Psoas muscle (tissue), 7 donors: ENCODE measurements at regions not wholly inside any gene's neighbourhood (a gene's known extent, or its start where the extent isn't known, plus 50 kb on each side); places are given as distances from the start of the nearest gene placed in this dataset.

Experiments
- ATAC-seq, 4 donors: fragments of 200-7000 bp; cut with Tn5 transposase; one replicate each; pipeline ENCODE4 v1.9.1; 2020; ENCODE audit warnings: moderate library complexity in 3 of 4, mild to moderate bottlenecking in 2 of 4
- DNase-seq, 2 donors: peaks; one replicate each; pipeline ENCODE4 v3.0.0-alpha.2; 2020
- H3K27ac ChIP-seq: fragments of 200-600 bp; one replicate; pipeline ENCODE4 v1.8.0; 2022
- H3K27me3 ChIP-seq, 3 donors: fragments of 200-600 bp in 1 of 3; one replicate each; pipeline versions ENCODE4 v1.6.1 to v1.8.0; 2013 to 2022; ENCODE audit warnings: low read length in 2 of 3, mild to moderate bottlenecking in 2 of 3, moderate library complexity in 1 of 3; ENCODE audit not compliant: insufficient read depth in 3 of 3
- H3K36me3 ChIP-seq, 2 donors: fragments of 200-600 bp in 1 of 2; one replicate each; pipeline versions ENCODE4 v1.6.1 to v1.8.0; 2013 to 2022; ENCODE audit warnings: low read depth in 1 of 2, mild to moderate bottlenecking in 1 of 2, moderate library complexity in 1 of 2; ENCODE audit not compliant: insufficient read depth in 1 of 2
- H3K4me1 ChIP-seq: fragments of 200-600 bp; one replicate; pipeline ENCODE4 v1.8.0; 2022
- H3K4me3 ChIP-seq: fragments of 200-600 bp; one replicate; pipeline ENCODE4 v1.8.0; 2022; ENCODE audit warnings: mild to moderate bottlenecking
- H3K9me3 ChIP-seq: fragments of 200-600 bp; one replicate; pipeline ENCODE4 v1.8.0; 2022
- WGBS, 3 donors: extraction: QIAGEN DNeasy Blood & Tissue Kit; methylation state at CpG; one replicate each; pipeline versions ENCODE4 v1.1.6 to v1.1.7; 2013; 5-methylcytosine and 5-hydroxymethylcytosine counted together
- intact Hi-C, 2 donors: fragments of 100-400 bp; cut with DNase I; formaldehyde crosslinking; loops; one replicate each; pipeline versions ENCODE4 v1.11.0 to v1.14.2; 2022
- TF ChIP-seq, protein P1 (sequence below): fragments of 200-600 bp; IDR thresholded peaks from one replicate; pipeline ENCODE4 v1.8.0; 2022; ENCODE audit warnings: antibody characterized with exemption
- donor health status: healthy with polysubstance abuse.
- donor health status: DM: no; HTN: no; CAD: no; lungs with moderate emphysema.
- donor health status: Bipolar disorder and iron deficiency.
- donor health status: healthy.
- donor health status: DM: yes; HTN: yes; CAD: no.
- donor health status: DM: no; HTN: no; CAD: no.
- donor health status: DM: yes; HTN: yes; CAD: no.

GRCh38 chr11:92314499-92314898, 89.9 kb downstream of the FAT3 start:
- Histone ChIP-seq H3K27ac (no peak overlapping the region), H3K4me1 (no peaks in the 10 kb centered on the region), H3K36me3 (no peaks in the 10 kb centered on the region), H3K4me3 (no peak overlapping the region), H3K9me3 (no peaks in the 10 kb centered on the region), H3K27me3 (no peaks in the 10 kb centered on the region)
- intact Hi-C loops: no loop called here
- TF ChIP-seq, protein P1, sequence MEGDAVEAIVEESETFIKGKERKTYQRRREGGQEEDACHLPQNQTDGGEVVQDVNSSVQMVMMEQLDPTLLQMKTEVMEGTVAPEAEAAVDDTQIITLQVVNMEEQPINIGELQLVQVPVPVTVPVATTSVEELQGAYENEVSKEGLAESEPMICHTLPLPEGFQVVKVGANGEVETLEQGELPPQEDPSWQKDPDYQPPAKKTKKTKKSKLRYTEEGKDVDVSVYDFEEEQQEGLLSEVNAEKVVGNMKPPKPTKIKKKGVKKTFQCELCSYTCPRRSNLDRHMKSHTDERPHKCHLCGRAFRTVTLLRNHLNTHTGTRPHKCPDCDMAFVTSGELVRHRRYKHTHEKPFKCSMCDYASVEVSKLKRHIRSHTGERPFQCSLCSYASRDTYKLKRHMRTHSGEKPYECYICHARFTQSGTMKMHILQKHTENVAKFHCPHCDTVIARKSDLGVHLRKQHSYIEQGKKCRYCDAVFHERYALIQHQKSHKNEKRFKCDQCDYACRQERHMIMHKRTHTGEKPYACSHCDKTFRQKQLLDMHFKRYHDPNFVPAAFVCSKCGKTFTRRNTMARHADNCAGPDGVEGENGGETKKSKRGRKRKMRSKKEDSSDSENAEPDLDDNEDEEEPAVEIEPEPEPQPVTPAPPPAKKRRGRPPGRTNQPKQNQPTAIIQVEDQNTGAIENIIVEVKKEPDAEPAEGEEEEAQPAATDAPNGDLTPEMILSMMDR: no peak
- ATAC-seq (peak in 2 of 4 donors; percentile 26 to 56), DNase-seq (no peak)
- 4 to 12% (median 4%) methylated on average over 1 of the region's 1 CpG for WGBS, 3 donors

DNA sequence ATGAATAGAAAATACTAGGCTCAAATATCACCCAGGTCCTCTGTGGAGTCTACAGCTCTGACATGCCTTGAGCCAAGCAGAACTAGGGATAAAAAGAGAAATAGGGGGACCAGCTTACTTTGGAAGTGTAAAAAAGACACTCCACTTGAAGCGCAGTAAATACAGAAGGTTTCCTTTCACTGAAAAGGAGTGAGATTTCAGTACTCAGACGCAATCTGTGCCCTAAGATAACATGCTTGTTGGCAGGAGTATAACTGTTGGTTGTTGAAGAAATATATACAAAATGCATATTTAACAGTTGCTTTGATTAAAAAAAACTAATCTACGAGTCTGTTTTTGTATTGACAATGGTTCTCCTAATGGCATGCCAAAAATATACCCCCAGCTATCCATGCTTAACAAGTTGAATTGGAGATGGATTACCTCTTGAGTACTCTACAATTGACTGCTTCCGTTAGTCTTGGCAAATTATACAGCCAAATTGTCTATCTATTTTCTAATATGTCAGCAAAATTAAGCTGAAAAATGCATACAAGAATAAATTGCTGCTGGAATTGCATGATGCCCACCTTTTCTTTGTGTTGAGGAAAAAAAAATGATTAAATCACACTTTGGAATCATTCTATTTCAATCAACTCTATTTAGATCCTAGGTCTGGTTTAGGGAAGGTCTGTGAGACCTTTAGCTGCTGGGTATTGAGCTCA, 91.6 kb downstream of the FAT3 start:
- no peaks in the 10 kb centered on the region for H3K36me3 ChIP-seq
- DNase-seq (no peak), ATAC-seq (no peak)
- H3K27ac ChIP-seq: no peak overlapping the region
- no peaks in the 10 kb centered on the region for H3K4me1 ChIP-seq
- TF ChIP-seq, protein P1: no peak
- H3K4me3 ChIP-seq: no peak overlapping the region
- intact Hi-C loops: no loop called here
- 66 to 72% (median 69%) methylated on average over 4 of the region's 4 CpGs for WGBS, 3 donors
- no peaks in the 10 kb centered on the region for H3K9me3 ChIP-seq
- no peaks in the 10 kb centered on the region for H3K27me3 ChIP-seq

GRCh38 chr11:92317222-92317621, 92.6 kb downstream of the FAT3 start:
- no peak for DNase-seq
- Histone ChIP-seq H3K36me3 (no peaks in the 10 kb centered on the region), H3K27me3 (no peaks in the 10 kb centered on the region), H3K27ac (no peak overlapping the region), H3K9me3 (no peaks in the 10 kb centered on the region), H3K4me1 (no peaks in the 10 kb centered on the region), H3K4me3 (no peak overlapping the region)
- TF ChIP-seq, protein P1: no peak
- ATAC-seq: no peak
- intact Hi-C loops: no loop called here

DNA sequence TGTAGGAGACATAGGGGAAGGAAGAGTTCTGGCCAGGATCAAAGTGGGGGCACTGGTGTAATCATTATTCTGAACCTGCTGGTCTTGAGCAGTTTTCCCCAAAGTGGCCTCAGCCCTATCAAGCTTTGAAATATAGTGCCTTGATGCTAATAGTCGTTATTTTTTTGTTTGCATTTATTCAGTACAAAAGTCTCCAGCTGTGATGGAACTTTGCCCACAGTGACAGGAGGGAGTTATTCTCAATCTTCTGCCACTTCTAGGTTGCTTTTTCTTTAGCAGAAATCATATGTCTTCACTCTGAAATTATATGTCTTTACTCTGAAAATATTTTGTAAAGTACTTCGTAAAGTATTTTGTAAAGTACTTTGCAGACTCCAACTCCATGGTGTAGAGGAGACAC, 93.1 kb downstream of the FAT3 start:
- Histone ChIP-seq H3K4me1 (no peaks in the 10 kb centered on the region), H3K27ac (no peak overlapping the region), H3K9me3 (no peaks in the 10 kb centered on the region), H3K27me3 (no peaks in the 10 kb centered on the region), H3K36me3 (no peaks in the 10 kb centered on the region), H3K4me3 (no peak overlapping the region)
- DNase-seq: no peak
- TF ChIP-seq, protein P1: no peak
- no peak for ATAC-seq
- WGBS, 3 donors: 43 to 49% (median 48%) methylated on average over 2 of the region's 2 CpGs
- intact Hi-C loops: no loop called here

- intact Hi-C loops: no loop called here
- H3K9me3 ChIP-seq: no peaks in the 10 kb centered on the region
- no peaks in the 10 kb centered on the region for H3K36me3 ChIP-seq
- no peak overlapping the region for H3K4me3 ChIP-seq
- 66 to 73% (median 69%) methylated on average over 3 of the region's 3 CpGs for WGBS, 3 donors
- no peaks in the 10 kb centered on the region for H3K4me1 ChIP-seq
- ATAC-seq (no peak), DNase-seq (no peak)
- H3K27me3 ChIP-seq: no peaks in the 10 kb centered on the region
- TF ChIP-seq, protein P1: no peak
- H3K27ac ChIP-seq: no peak overlapping the region
Measured at GRCh38 chr11:92322225-92322624, 97.6 kb downstream of the FAT3 start.
